ENCODE measurements at regions not wholly inside any gene's neighbourhood (a gene's known extent, or its start where the extent isn't known, plus 50 kb on each side); places are given as distances from the start of the nearest gene placed in this dataset.

GRCh38 chr14:95379634-95380033 is 59.9 kb upstream of the CLMN start:
- no peaks in the 10 kb centered on the region for H3K36me3 ChIP-seq (ENCODE audit: control insufficient read depth in 1 of 2, insufficient read depth in 2 of 2, low read length in 2 of 2)
- H2AK5ac ChIP-seq (ENCODE audit: low read length), result no peak overlapping the region
- H3K79me1 ChIP-seq (ENCODE audit: low read length), result no peaks in the 10 kb centered on the region
- H3K14ac ChIP-seq (ENCODE audit: low read length), result no peak overlapping the region
- no peak overlapping the region for H2BK5ac ChIP-seq (ENCODE audit: low read depth, low read length, poor library complexity)
- no peaks in the 10 kb centered on the region for H3K27me3 ChIP-seq (ENCODE audit: insufficient read depth, low read length)
- DNase-seq, result no peak
- H2BK12ac ChIP-seq (ENCODE audit: low read length), result no peak overlapping the region
- H3K4me1 ChIP-seq (ENCODE audit: control insufficient read depth in 1 of 2, insufficient read depth in 2 of 2, low read length in 2 of 2), result no peaks in the 10 kb centered on the region
- H3K27ac ChIP-seq (ENCODE audit: low read depth, low read length), result no peak overlapping the region
- H3K4ac ChIP-seq (ENCODE audit: low read depth, low read length), result no peak overlapping the region
- H4K91ac ChIP-seq (ENCODE audit: low read depth, low read length), result no peak overlapping the region
- H3K4me3 ChIP-seq (ENCODE audit: low read depth, low read length), result no peak overlapping the region
- no peak overlapping the region for H2BK120ac ChIP-seq (ENCODE audit: insufficient read depth, low read length, poor library complexity)
- H3K4me2 ChIP-seq (ENCODE audit: low read length), result no peak overlapping the region
- no peaks in the 10 kb centered on the region for H3K79me2 ChIP-seq (ENCODE audit: control insufficient read depth, insufficient read depth, low read length, poor library complexity)
- H3K9ac ChIP-seq (ENCODE audit: low read length), result no peak overlapping the region
- H2AFZ ChIP-seq (ENCODE audit: insufficient read depth, low read length, poor library complexity), result no peak overlapping the region
- H3K18ac ChIP-seq (ENCODE audit: low read length), result no peak overlapping the region
- no peak overlapping the region for H4K12ac ChIP-seq (ENCODE audit: low read depth, low read length)
- H4K8ac ChIP-seq (ENCODE audit: low read depth, low read length), result no peak overlapping the region
- H3K9me3 ChIP-seq (ENCODE audit: insufficient read depth, low read depth, low read length), result peaks cover 1% of the 10 kb centered on the region
- H3K23ac ChIP-seq (ENCODE audit: low read length), result no peak overlapping the region

- no CpG with 5 or more reads among the region's 7 CpGs for WGBS (ENCODE audit: extremely low coverage, insufficient coverage, insufficient read length)
Measured at GRCh38 chr14:95375539-95376109, 55.9 kb upstream of the CLMN start.

DNA sequence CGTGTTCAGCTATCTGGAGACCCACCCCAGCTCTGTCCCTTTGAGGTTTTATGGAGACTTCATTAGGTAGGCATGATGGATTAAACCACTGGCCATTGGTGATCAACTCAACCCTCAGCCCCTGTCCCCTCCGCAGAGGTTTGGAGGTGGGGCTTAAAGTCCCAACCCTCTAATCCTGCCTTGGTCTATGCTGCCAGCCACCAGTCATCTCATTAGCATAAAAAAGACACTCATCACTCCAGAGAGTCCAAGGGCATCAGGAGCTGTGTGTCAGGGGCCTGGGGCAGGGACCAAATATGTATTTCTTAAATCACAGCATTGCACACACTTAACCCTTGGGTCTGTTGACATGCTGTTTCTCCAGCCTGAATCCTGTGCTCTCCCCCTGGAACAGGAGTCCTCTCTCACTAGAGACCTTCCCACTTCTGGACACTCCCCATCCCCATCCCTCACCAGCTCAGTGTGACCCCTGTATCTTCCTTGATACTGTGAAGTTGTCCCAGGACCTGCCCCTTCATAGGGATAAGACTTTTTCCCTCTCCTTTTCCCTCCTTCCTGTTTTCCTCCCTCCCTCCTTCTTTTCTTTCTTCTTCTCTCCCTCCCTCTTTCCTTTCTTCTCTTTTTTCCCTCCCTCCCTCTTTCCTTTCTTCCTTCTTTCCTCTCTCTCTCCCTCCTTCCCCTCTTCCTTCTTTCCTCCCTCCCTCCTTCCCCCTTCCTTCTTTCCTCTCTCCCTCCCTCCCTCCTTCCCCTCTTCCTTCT is 54.7 kb upstream of the CLMN start:
- Histone ChIP-seq H2BK5ac (ENCODE audit: low read depth, low read length, poor library complexity) (no peak overlapping the region), H2BK120ac (ENCODE audit: insufficient read depth, low read length, poor library complexity) (no peak overlapping the region), H3K36me3 (ENCODE audit: control insufficient read depth in 1 of 2, insufficient read depth in 2 of 2, low read length in 2 of 2) (no peaks in the 10 kb centered on the region), H3K27me3 (ENCODE audit: insufficient read depth, low read length) (no peaks in the 10 kb centered on the region), H4K91ac (ENCODE audit: low read depth, low read length) (no peak overlapping the region), H3K14ac (ENCODE audit: low read length) (no peak overlapping the region), H3K79me1 (ENCODE audit: low read length) (no peaks in the 10 kb centered on the region), H3K23ac (ENCODE audit: low read length) (no peak overlapping the region), H2BK12ac (ENCODE audit: low read length) (no peak overlapping the region), H3K18ac (ENCODE audit: low read length) (no peak overlapping the region), H3K9me3 (ENCODE audit: insufficient read depth, low read depth, low read length) (no peaks in the 10 kb centered on the region), H3K27ac (ENCODE audit: low read depth, low read length) (no peak overlapping the region), H3K9ac (ENCODE audit: low read length) (no peak overlapping the region), H2AK5ac (ENCODE audit: low read length) (no peak overlapping the region), H3K4me3 (ENCODE audit: low read depth, low read length) (no peak overlapping the region), H3K4me1 (ENCODE audit: control insufficient read depth in 1 of 2, insufficient read depth in 2 of 2, low read length in 2 of 2) (no peaks in the 10 kb centered on the region), H3K4me2 (ENCODE audit: low read length) (no peak overlapping the region), H4K8ac (ENCODE audit: low read depth, low read length) (no peak overlapping the region), H3K4ac (ENCODE audit: low read depth, low read length) (no peak overlapping the region), H4K12ac (ENCODE audit: low read depth, low read length) (no peak overlapping the region), H2AFZ (ENCODE audit: insufficient read depth, low read length, poor library complexity) (no peak overlapping the region), H3K79me2 (ENCODE audit: control insufficient read depth, insufficient read depth, low read length, poor library complexity) (no peaks in the 10 kb centered on the region)
- no CpG with 5 or more reads among the region's 2 CpGs for WGBS (ENCODE audit: extremely low coverage, insufficient coverage, insufficient read length)
- no peak for DNase-seq

More at GRCh38 chr14:95375539-95376109, 55.9 kb upstream of the CLMN start:
- DNase-seq, result no peak
- Histone ChIP-seq H3K4me3 (ENCODE audit: low read depth, low read length) (no peak overlapping the region), H3K4me2 (ENCODE audit: low read length) (no peak overlapping the region), H2AK5ac (ENCODE audit: low read length) (no peak overlapping the region), H3K4ac (ENCODE audit: low read depth, low read length) (no peak overlapping the region), H4K12ac (ENCODE audit: low read depth, low read length) (no peak overlapping the region), H3K23ac (ENCODE audit: low read length) (no peak overlapping the region), H3K9ac (ENCODE audit: low read length) (no peak overlapping the region), H2BK5ac (ENCODE audit: low read depth, low read length, poor library complexity) (no peak overlapping the region), H2BK12ac (ENCODE audit: low read length) (no peak overlapping the region), H3K27ac (ENCODE audit: low read depth, low read length) (no peak overlapping the region), H4K8ac (ENCODE audit: low read depth, low read length) (no peak overlapping the region), H2BK120ac (ENCODE audit: insufficient read depth, low read length, poor library complexity) (no peak overlapping the region), H3K79me2 (ENCODE audit: control insufficient read depth, insufficient read depth, low read length, poor library complexity) (no peaks in the 10 kb centered on the region), H3K4me1 (ENCODE audit: control insufficient read depth in 1 of 2, insufficient read depth in 2 of 2, low read length in 2 of 2) (no peaks in the 10 kb centered on the region), H3K18ac (ENCODE audit: low read length) (no peak overlapping the region), H3K14ac (ENCODE audit: low read length) (no peak overlapping the region), H4K91ac (ENCODE audit: low read depth, low read length) (no peak overlapping the region), H3K27me3 (ENCODE audit: insufficient read depth, low read length) (no peaks in the 10 kb centered on the region), H3K36me3 (ENCODE audit: control insufficient read depth in 1 of 2, insufficient read depth in 2 of 2, low read length in 2 of 2) (no peaks in the 10 kb centered on the region), H2AFZ (ENCODE audit: insufficient read depth, low read length, poor library complexity) (no peak overlapping the region), H3K79me1 (ENCODE audit: low read length) (no peaks in the 10 kb centered on the region), H3K9me3 (ENCODE audit: insufficient read depth, low read depth, low read length) (no peaks in the 10 kb centered on the region)

GRCh38 chr14:95370076-95370475 is 50.4 kb upstream of the CLMN start:
- Histone ChIP-seq H3K4me1 (ENCODE audit: control insufficient read depth in 1 of 2, insufficient read depth in 2 of 2, low read length in 2 of 2) (no peaks in the 10 kb centered on the region), H3K14ac (ENCODE audit: low read length) (no peak overlapping the region), H2BK12ac (ENCODE audit: low read length) (no peak overlapping the region), H3K4me3 (ENCODE audit: low read depth, low read length) (no peak overlapping the region), H4K12ac (ENCODE audit: low read depth, low read length) (no peak overlapping the region), H3K4ac (ENCODE audit: low read depth, low read length) (no peak overlapping the region), H2BK120ac (ENCODE audit: insufficient read depth, low read length, poor library complexity) (no peak overlapping the region), H4K8ac (ENCODE audit: low read depth, low read length) (no peak overlapping the region), H3K9ac (ENCODE audit: low read length) (no peak overlapping the region), H3K27ac (ENCODE audit: low read depth, low read length) (no peak overlapping the region), H4K91ac (ENCODE audit: low read depth, low read length) (no peak overlapping the region), H3K4me2 (ENCODE audit: low read length) (no peak overlapping the region), H2AK5ac (ENCODE audit: low read length) (no peak overlapping the region), H3K27me3 (ENCODE audit: insufficient read depth, low read length) (no peaks in the 10 kb centered on the region), H3K23ac (ENCODE audit: low read length) (no peak overlapping the region), H3K18ac (ENCODE audit: low read length) (no peak overlapping the region), H2BK5ac (ENCODE audit: low read depth, low read length, poor library complexity) (no peak overlapping the region), H3K36me3 (ENCODE audit: control insufficient read depth in 1 of 2, insufficient read depth in 2 of 2, low read length in 2 of 2) (no peaks in the 10 kb centered on the region), H3K9me3 (ENCODE audit: insufficient read depth, low read depth, low read length) (no peaks in the 10 kb centered on the region), H3K79me2 (ENCODE audit: control insufficient read depth, insufficient read depth, low read length, poor library complexity) (no peaks in the 10 kb centered on the region), H3K79me1 (ENCODE audit: low read length) (no peaks in the 10 kb centered on the region), H2AFZ (ENCODE audit: insufficient read depth, low read length, poor library complexity) (no peak overlapping the region)
- no peak for DNase-seq
- no CpG with 5 or more reads among the region's 2 CpGs for WGBS (ENCODE audit: extremely low coverage, insufficient coverage, insufficient read length)

Data from trophoblast cell (in vitro differentiated cells and primary cell).